GM23338 (cell line): ENCODE measurements at regions not wholly inside any gene's neighbourhood (a gene's known extent, or its start where the extent isn't known, plus 50 kb on each side); places are given as distances from the start of the nearest gene placed in this dataset.

Source experiments
- ATAC-seq: fragments of 200-7000 bp; cut with Tn5 transposase; 3 replicates; pipeline ENCODE4 v1.9.1; 2020
- DNase-seq: peaks from one replicate; pipeline ENCODE4 v3.0.0-alpha.2; 2015; ENCODE audit warnings: low spot score
- H2AFZ ChIP-seq: fragments of 200-600 bp; sonication (generic); 2 replicates; pipeline ENCODE4 v1.8.0; 2016; ENCODE audit warnings: antibody characterized with exemption, mild to moderate bottlenecking, moderate library complexity
- H3F3A ChIP-seq: fragments of 200-600 bp; sonication (generic); replicated peaks from 2 replicates; pipeline ENCODE4 v1.8.0; 2017; ENCODE audit warnings: antibody characterized with exemption, mixed run types, low read depth
- H3K27ac ChIP-seq: fragments of 200-600 bp; sonication (generic); 2 replicates; pipeline ENCODE4 v1.6.1; 2016; ENCODE audit warnings: low read depth
- H3K27me3 ChIP-seq: fragments of 200-600 bp; sonication (generic); 2 replicates; pipeline ENCODE4 v1.8.0; 2016; ENCODE audit warnings: mild to moderate bottlenecking, mixed run types, moderate library complexity; ENCODE audit not compliant: insufficient read depth
- H3K36me3 ChIP-seq: fragments of 200-600 bp; sonication (generic); 2 replicates; pipeline ENCODE4 v1.8.0; 2016; ENCODE audit warnings: mild to moderate bottlenecking; ENCODE audit not compliant: insufficient read depth
- H3K4me1 ChIP-seq: fragments of 200-600 bp; sonication (generic); 2 replicates; pipeline ENCODE4 v1.8.0; 2016; ENCODE audit warnings: mild to moderate bottlenecking, moderate library complexity; ENCODE audit not compliant: insufficient read depth
- H3K4me2 ChIP-seq: fragments of 200-600 bp; sonication (generic); 2 replicates; pipeline ENCODE4 v1.7.1; 2017; ENCODE audit warnings: mixed run types
- H3K4me3 ChIP-seq: fragments of 200-600 bp; sonication (generic); 2 replicates; pipeline ENCODE4 v1.6.1; 2016; ENCODE audit warnings: mixed run types
- H3K79me2 ChIP-seq: fragments of 200-600 bp; sonication (generic); replicated peaks from 2 replicates; pipeline ENCODE4 v1.8.0; 2017; ENCODE audit warnings: mild to moderate bottlenecking; ENCODE audit not compliant: insufficient read depth
- H3K9me2 ChIP-seq: fragments of 200-600 bp; sonication (generic); 2 replicates; pipeline ENCODE4 v1.8.0; 2017; ENCODE audit not compliant: insufficient read depth
- H4K20me1 ChIP-seq: fragments of 200-600 bp; sonication (generic); replicated peaks from 2 replicates; pipeline ENCODE4 v1.8.0; 2017; ENCODE audit warnings: mild to moderate bottlenecking; ENCODE audit not compliant: insufficient read depth
- H3K27ac Mint-ChIP-seq: 2 replicates; pipeline ENCODE4 v1.8.0; 2020; ENCODE audit warnings: inconsistent platforms, mild to moderate bottlenecking, moderate library complexity, mixed read lengths
- H3K27me3 Mint-ChIP-seq: 3 replicates; pipeline ENCODE4 v1.8.0; 2022; ENCODE audit warnings: low read depth, mild to moderate bottlenecking, moderate library complexity, mixed read lengths, inconsistent platforms; ENCODE audit not compliant: insufficient read depth, poor library complexity
- H3K36me3 Mint-ChIP-seq: 3 replicates; pipeline ENCODE4 v1.8.0; 2021; ENCODE audit warnings: low read depth, mild to moderate bottlenecking, inconsistent platforms, moderate library complexity, mixed read lengths
- H3K4me1 Mint-ChIP-seq: 3 replicates; pipeline ENCODE4 v1.8.0; 2020; ENCODE audit warnings: mild to moderate bottlenecking, inconsistent platforms, mixed read lengths
- H3K4me3 Mint-ChIP-seq: 3 replicates; pipeline ENCODE4 v1.8.0; 2021; ENCODE audit warnings: moderate library complexity, mild to moderate bottlenecking, inconsistent platforms, mixed read lengths
- H3K9me3 Mint-ChIP-seq: 3 replicates; pipeline ENCODE4 v1.8.0; 2020; ENCODE audit warnings: moderate library complexity, mild to moderate bottlenecking, inconsistent platforms, mixed read lengths
- CTCF ChIP-seq, 2 experiments: fragments of 200-600 bp in 1 of 2; sonication (generic) in 1 of 2; conservative IDR thresholded peaks; 2 replicates each; pipeline versions ENCODE4 v1.5.1 to v1.6.1; 2016 to 2017; ENCODE audit warnings: antibody characterized with exemption in 2 of 2, low read depth in 2 of 2, mild to moderate bottlenecking in 2 of 2, moderate library complexity in 1 of 2
- EZH2 ChIP-seq: fragments of 200-600 bp; sonication (generic); IDR thresholded peaks from one replicate; pipeline ENCODE4 v1.8.0; 2017; ENCODE audit warnings: antibody characterized with exemption, mild to moderate bottlenecking, low read depth; ENCODE audit not compliant: unreplicated experiment
- EZH2phosphoT487 ChIP-seq: fragments of 200-600 bp; sonication (generic); IDR thresholded peaks from one replicate; pipeline ENCODE4 v1.8.1; 2018; ENCODE audit warnings: antibody characterized with exemption; ENCODE audit not compliant: unreplicated experiment
- NANOG ChIP-seq: IDR thresholded peaks from 2 replicates; pipeline ENCODE4 v1.6.1; 2016; ENCODE audit warnings: antibody characterized with exemption, borderline replicate concordance
- POLR2AphosphoS5 ChIP-seq: IDR thresholded peaks from 2 replicates; pipeline ENCODE4 v1.6.1; 2016; ENCODE audit warnings: antibody characterized with exemption, low read depth
- ZNF331 ChIP-seq: fragments of 250-450 bp; sonication (Bioruptor Pico); IDR thresholded peaks from 2 replicates; pipeline ENCODE4 v1.5.0; 2020; ENCODE audit warnings: low read depth, mild to moderate bottlenecking, moderate library complexity
- ZNF462 ChIP-seq: fragments of 250-450 bp; sonication (Bioruptor Pico); IDR thresholded peaks from 2 replicates; pipeline ENCODE4 v1.5.0; 2020; ENCODE audit warnings: mild to moderate bottlenecking, moderate library complexity

- Histone ChIP-seq H3K9me2 (peaks cover 9% of the 10 kb centered on the region; the same call in 1 of the 2 replicates), H3K4me1 (no peaks in the 10 kb centered on the region), H3K4me3 (no peak overlapping the region), H3K79me2 (no peaks in the 10 kb centered on the region), H3K27me3 (no peaks in the 10 kb centered on the region), H3K27ac (no peak overlapping the region), H3F3A (no peaks in the 10 kb centered on the region), H4K20me1 (no peaks in the 10 kb centered on the region), H3K4me2 (no peak overlapping the region), H2AFZ (no peak overlapping the region), H3K36me3 (no peaks in the 10 kb centered on the region)
- peaks cover 16% of the 10 kb centered on the region for H3K9me3 Mint-ChIP-seq
- ATAC-seq (no peak), DNase-seq (no peak)
- peaks cover 9% of the 10 kb centered on the region; the same call in 1 of the 3 replicates for H3K36me3 Mint-ChIP-seq
- H3K4me1 Mint-ChIP-seq: no peaks in the 10 kb centered on the region
- TF ChIP-seq EZH2 (no peak), ZNF331 (CRISPR knock-in tag) (no peak), ZNF462 (CRISPR knock-in tag) (no peak), CTCF (conservative IDR thresholded peaks at IDR 0.05; ENCODE audit: low read depth in 2 of 2) (no peak), NANOG (no peak), EZH2phosphoT487 (no peak), POLR2AphosphoS5 (no peak)
- no peak overlapping the region for H3K4me3 Mint-ChIP-seq
- no peak overlapping the region for H3K27ac Mint-ChIP-seq
- H3K27me3 Mint-ChIP-seq: peaks cover 3% of the 10 kb centered on the region
These were observed 99.6 kb upstream of the SLC24A3 start for GRCh38 chr20:19112828-19113227.
